ENCODE measurements at regions not wholly inside any gene's neighbourhood (a gene's known extent, or its start where the extent isn't known, plus 50 kb on each side); places are given as distances from the start of the nearest gene placed in this dataset.

DNA sequence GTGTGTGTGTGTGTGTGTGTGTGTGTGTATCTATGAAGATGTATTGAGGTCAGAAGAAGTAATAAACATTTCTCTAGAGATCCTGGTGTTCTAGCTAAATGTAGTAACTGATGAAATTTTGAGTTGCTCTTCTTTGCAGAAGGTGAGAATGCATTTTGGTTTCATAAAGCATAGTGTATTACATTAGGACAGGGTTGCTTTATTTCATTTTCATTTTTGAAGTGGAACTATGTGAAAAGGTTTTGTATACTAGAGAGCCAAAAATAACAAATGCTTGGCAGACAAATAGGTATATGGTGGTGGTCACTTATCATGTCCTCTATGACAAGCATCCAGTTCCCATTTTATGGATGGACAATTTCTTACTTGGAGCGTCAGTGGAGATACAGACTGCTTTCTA lies 99.0 kb downstream of the CASP12 start:
- FAIRE-seq = no peak
- no peak overlapping the region for H3K4me3 ChIP-seq

DNA sequence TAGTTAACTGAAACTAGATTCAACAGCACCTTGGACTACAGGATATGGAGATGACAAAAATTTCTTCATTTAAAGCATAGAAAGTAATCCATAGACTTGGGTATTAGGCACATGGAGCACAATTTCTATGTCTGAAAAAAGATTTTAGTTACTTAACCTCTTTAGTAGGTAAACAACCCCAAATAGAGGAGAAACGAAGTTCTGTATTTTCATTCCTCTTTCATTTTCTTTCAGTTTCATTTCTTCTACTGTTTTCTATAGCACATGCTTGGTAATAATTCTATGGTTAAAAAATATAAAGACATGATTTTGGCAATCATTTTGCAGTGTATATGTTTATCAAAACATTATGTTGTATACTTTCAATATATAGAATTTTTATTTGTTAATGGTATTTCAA lies 99.5 kb downstream of the CASP12 start:
- Histone ChIP-seq H4K20me1 (replicated peaks; ENCODE audit: control insufficient read depth, insufficient read depth, low read length) (no peaks in the 10 kb centered on the region), H3K27me3 (ENCODE audit: control insufficient read depth in 2 of 2, insufficient read depth in 2 of 2, low read length in 2 of 2) (no peaks in the 10 kb centered on the region), H2AFZ (ENCODE audit: low read depth, low read length) (no peak overlapping the region), H3K4me2 (ENCODE audit: insufficient read depth, low read length) (no peak overlapping the region), H3K9me3 (replicated peaks; ENCODE audit: control insufficient read depth, insufficient read depth, low read depth, low read length) (no peaks in the 10 kb centered on the region), H3K4me3 (no peak overlapping the region), H3K79me2 (ENCODE audit: control insufficient read depth, insufficient read depth, low read length) (no peaks in the 10 kb centered on the region), H3K27ac (ENCODE audit: extremely low read depth, low read depth, low read length) (no peak overlapping the region), H3K9me1 (ENCODE audit: control insufficient read depth, insufficient read depth, low read length) (no peaks in the 10 kb centered on the region), H3K9ac (ENCODE audit: insufficient read depth in 1 of 2, low read depth in 2 of 2, low read length in 2 of 2) (no peak overlapping the region), H3K36me3 (ENCODE audit: control insufficient read depth, insufficient read depth, low read length) (no peaks in the 10 kb centered on the region), H3K4me1 (replicated peaks in 1 of 2; ENCODE audit: control insufficient read depth in 2 of 2, insufficient read depth in 2 of 2, low read length in 2 of 2) (no peaks in the 10 kb centered on the region)
- no TSS peak for BruUV-seq (replicated peaks)
- intact Hi-C loops (cut with micrococcal nuclease) = no loop called here
- FAIRE-seq (no peak), ATAC-seq (no peak), DNase-seq (ENCODE audit: extremely low read depth in 1 of 4, low spot score in 3 of 4) (no peak)
- CTCF ChIA-PET (ENCODE audit: low intra/inter-chr PET ratio) = no interaction called here
- POLR2A ChIA-PET = no interaction called here
- in situ Hi-C loops (cut with MboI) = no loop called here
- WGBS (ENCODE audit: insufficient coverage, low coverage, missing lambda C conversion rate) = 0% methylated on average over 1 of the region's 1 CpG
- TF ChIP-seq ATF1 (CRISPR knock-in tag; IDR thresholded peaks at IDR 0.05) = no peak
- TF ChIP-seq ATF1 (tag; IDR thresholded peaks at IDR 0.05) = no peak
- TF ChIP-seq RBM39 (optimal IDR thresholded peaks at IDR 0.05; ENCODE audit: low read depth, low read length) = no peak
- no peak for TF ChIP-seq HNRNPK (IDR thresholded peaks at IDR 0.05; ENCODE audit: low read depth, low read length, poor library complexity, severe bottlenecking)

More for the DNA sequence above, 99.0 kb downstream of the CASP12 start:
- DNase-seq (ENCODE audit: extremely low read depth in 1 of 4, low spot score in 3 of 4) (no peak), ATAC-seq (no peak)
- H3K4me2 ChIP-seq (ENCODE audit: insufficient read depth, low read length) = no peak overlapping the region
- H4K20me1 ChIP-seq (replicated peaks; ENCODE audit: control insufficient read depth, insufficient read depth, low read length) = no peaks in the 10 kb centered on the region
- CTCF ChIA-PET (ENCODE audit: low intra/inter-chr PET ratio) = no interaction called here
- H3K9me3 ChIP-seq (replicated peaks; ENCODE audit: control insufficient read depth, insufficient read depth, low read depth, low read length) = no peaks in the 10 kb centered on the region
- TF ChIP-seq, protein P1, sequence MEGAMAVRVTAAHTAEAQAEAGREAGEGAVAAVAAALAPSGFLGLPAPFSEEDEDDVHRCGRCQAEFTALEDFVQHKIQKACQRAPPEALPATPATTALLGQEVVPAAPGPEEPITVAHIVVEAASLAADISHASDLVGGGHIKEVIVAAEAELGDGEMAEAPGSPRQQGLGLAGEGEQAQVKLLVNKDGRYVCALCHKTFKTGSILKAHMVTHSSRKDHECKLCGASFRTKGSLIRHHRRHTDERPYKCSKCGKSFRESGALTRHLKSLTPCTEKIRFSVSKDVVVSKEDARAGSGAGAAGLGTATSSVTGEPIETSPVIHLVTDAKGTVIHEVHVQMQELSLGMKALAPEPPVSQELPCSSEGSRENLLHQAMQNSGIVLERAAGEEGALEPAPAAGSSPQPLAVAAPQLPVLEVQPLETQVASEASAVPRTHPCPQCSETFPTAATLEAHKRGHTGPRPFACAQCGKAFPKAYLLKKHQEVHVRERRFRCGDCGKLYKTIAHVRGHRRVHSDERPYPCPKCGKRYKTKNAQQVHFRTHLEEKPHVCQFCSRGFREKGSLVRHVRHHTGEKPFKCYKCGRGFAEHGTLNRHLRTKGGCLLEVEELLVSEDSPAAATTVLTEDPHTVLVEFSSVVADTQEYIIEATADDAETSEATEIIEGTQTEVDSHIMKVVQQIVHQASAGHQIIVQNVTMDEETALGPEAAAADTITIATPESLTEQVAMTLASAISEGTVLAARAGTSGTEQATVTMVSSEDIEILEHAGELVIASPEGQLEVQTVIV (CRISPR knock-in tag; IDR thresholded peaks at IDR 0.05; ENCODE audit: borderline replicate concordance) = no peak
- no peak for TF ChIP-seq YBX1 (IDR thresholded peaks at IDR 0.05)
- no peak for TF ChIP-seq PCBP1 (IDR thresholded peaks at IDR 0.05; ENCODE audit: low read depth, low read length, poor library complexity, severe bottlenecking)
- H3K27me3 ChIP-seq (ENCODE audit: control insufficient read depth in 2 of 2, insufficient read depth in 2 of 2, low read length in 2 of 2) = no peaks in the 10 kb centered on the region
- no peaks in the 10 kb centered on the region for H3K79me2 ChIP-seq (ENCODE audit: control insufficient read depth, insufficient read depth, low read length)
- H3K27ac ChIP-seq (ENCODE audit: extremely low read depth, low read depth, low read length) = no peak overlapping the region
- H2AFZ ChIP-seq (ENCODE audit: low read depth, low read length) = no peak overlapping the region
- POLR2A ChIA-PET = no interaction called here
- no peaks in the 10 kb centered on the region for H3K9me1 ChIP-seq (ENCODE audit: control insufficient read depth, insufficient read depth, low read length)
- no peaks in the 10 kb centered on the region for H3K36me3 ChIP-seq (ENCODE audit: control insufficient read depth, insufficient read depth, low read length)
- no peaks in the 10 kb centered on the region for H3K4me1 ChIP-seq (replicated peaks in 1 of 2; ENCODE audit: control insufficient read depth in 2 of 2, insufficient read depth in 2 of 2, low read length in 2 of 2)
- intact Hi-C loops (cut with micrococcal nuclease) (no loop called here), in situ Hi-C loops (cut with MboI) (no loop called here)
- no TSS peak for BruUV-seq (replicated peaks)
- no peak overlapping the region for H3K9ac ChIP-seq (ENCODE audit: insufficient read depth in 1 of 2, low read depth in 2 of 2, low read length in 2 of 2)
- WGBS (ENCODE audit: insufficient coverage, low coverage, missing lambda C conversion rate) = 0% methylated on average over 1 of the region's 1 CpG

Measured in K562 (cell line).